Activated CD4-positive, alpha-beta memory T cell treated with anti-CD3 and anti-CD28 coated beads for 36 hours (primary cell): ENCODE measurements at regions not wholly inside any gene's neighbourhood (a gene's known extent, or its start where the extent isn't known, plus 50 kb on each side); places are given as distances from the start of the nearest gene placed in this dataset.

Experiments used
- CTCF ChIA-PET: fragments of 350-600 bp; sonication (Branson Sonifier 250); formaldehyde crosslinking; loops from one replicate; lab custom pipeline; 2021; ENCODE audit warnings: antibody characterized with exemption, inconsistent platforms; lab: Charles Lee
- POLR2A ChIA-PET: fragments of 350-600 bp; sonication (Branson Sonifier 250); formaldehyde crosslinking; loops from one replicate; lab custom pipeline; 2021; ENCODE audit warnings: antibody characterized with exemption; lab: Charles Lee
- DNase-seq: peaks from one replicate; pipeline ENCODE4 v3.0.0-alpha.2; 2020
- H3K27ac Mint-ChIP-seq: one replicate; pipeline ENCODE4 v1.8.0; 2021; ENCODE audit warnings: mixed read lengths
- H3K27me3 Mint-ChIP-seq: one replicate; pipeline ENCODE4 v1.8.0; 2021; ENCODE audit warnings: mixed read lengths
- H3K36me3 Mint-ChIP-seq: one replicate; pipeline ENCODE4 v1.8.0; 2021; ENCODE audit warnings: mixed read lengths
- H3K4me1 Mint-ChIP-seq: one replicate; pipeline ENCODE4 v1.8.0; 2021; ENCODE audit warnings: low read depth, mixed read lengths
- H3K4me3 Mint-ChIP-seq: one replicate; pipeline ENCODE4 v1.8.0; 2021; ENCODE audit warnings: mild to moderate bottlenecking, mixed read lengths
- H3K9me3 Mint-ChIP-seq: one replicate; pipeline ENCODE4 v1.8.0; 2021; ENCODE audit warnings: mixed read lengths
- intact Hi-C: fragments of 100-400 bp; cut with micrococcal nuclease; formaldehyde crosslinking; loops from one replicate; pipeline ENCODE4 v1.15.1; 2023

DNA sequence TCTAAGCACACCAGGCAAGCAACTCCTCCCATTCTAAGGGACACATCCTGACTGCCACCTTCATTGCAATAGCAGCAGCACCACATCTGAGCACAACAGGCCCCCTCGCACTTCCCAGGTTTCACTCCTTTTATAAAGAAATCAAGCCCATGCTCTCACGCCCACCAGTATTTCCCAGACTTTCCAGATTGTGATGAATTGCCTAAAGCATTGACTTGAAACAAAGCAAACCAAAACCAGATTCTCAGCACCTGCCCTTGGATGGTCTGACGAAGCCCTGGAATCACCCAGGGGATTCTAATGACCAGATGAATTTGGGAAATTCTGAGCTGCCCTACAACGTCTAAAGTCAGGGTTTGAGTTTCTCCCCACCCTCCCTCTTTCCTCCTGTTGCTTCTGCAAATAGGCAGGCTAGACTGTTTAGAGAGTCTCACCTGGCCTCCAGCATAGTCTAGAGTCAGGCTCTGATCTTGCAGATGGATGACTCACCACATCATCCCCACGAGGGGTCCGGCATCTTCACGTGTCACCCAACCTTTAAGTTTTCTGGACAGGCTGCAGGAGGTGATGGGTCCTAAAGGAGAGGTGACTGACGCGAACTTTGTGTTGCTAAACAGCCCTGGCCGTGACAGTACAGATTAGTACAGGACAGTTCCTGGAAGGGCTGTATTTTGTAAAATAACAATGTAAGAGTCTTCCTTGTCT lies 198.0 kb downstream of the SKIDA1 start:
- H3K27ac Mint-ChIP-seq = no peak overlapping the region
- H3K4me1 Mint-ChIP-seq = no peaks in the 10 kb centered on the region
- no peak overlapping the region for H3K4me3 Mint-ChIP-seq
- intact Hi-C loops = no loop called here
- H3K36me3 Mint-ChIP-seq = no peaks in the 10 kb centered on the region
- no peak for DNase-seq
- ChIA-PET POLR2A (no interaction called here), CTCF (no interaction called here)
- H3K27me3 Mint-ChIP-seq = peaks cover 1% of the 10 kb centered on the region
- H3K9me3 Mint-ChIP-seq = no peaks in the 10 kb centered on the region

DNA sequence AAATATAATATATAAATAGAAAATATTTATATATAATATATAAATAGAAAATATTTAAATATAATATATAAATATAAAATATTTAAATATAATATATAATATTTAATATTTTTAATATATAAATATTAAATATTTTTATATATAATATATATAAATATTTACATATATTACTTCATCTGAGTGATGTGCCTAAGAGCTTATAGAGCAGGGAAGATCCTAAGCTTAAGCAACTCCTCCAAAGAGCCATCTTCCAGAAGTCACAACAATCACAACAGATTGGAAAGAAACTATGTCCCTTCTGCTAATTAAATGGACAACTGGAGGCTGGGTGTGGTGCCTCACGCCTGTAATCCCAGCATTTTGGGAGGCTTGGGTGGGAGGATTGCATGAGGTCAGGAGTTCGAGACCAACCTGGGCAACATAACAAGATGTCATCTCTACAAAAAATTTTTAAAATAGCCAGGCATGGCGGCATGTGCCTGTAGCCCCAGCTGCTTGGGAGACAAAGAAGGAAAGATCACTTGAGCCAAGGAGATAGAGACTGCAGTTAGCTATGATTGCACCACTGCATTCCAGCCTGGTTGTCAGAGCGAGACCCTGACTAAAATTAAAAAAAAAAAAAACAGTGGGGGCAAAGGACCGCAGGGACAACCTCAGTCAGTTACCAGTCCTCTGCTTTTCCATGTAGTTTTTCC lies 198.7 kb downstream of the SKIDA1 start:
- ChIA-PET POLR2A (no interaction called here), CTCF (no interaction called here)
- Mint-ChIP-seq H3K4me1 (no peaks in the 10 kb centered on the region), H3K9me3 (no peaks in the 10 kb centered on the region), H3K36me3 (no peaks in the 10 kb centered on the region), H3K27me3 (peaks cover 1% of the 10 kb centered on the region), H3K4me3 (no peak overlapping the region), H3K27ac (no peak overlapping the region)
- DNase-seq = no peak
- intact Hi-C loops = no loop called here

DNA sequence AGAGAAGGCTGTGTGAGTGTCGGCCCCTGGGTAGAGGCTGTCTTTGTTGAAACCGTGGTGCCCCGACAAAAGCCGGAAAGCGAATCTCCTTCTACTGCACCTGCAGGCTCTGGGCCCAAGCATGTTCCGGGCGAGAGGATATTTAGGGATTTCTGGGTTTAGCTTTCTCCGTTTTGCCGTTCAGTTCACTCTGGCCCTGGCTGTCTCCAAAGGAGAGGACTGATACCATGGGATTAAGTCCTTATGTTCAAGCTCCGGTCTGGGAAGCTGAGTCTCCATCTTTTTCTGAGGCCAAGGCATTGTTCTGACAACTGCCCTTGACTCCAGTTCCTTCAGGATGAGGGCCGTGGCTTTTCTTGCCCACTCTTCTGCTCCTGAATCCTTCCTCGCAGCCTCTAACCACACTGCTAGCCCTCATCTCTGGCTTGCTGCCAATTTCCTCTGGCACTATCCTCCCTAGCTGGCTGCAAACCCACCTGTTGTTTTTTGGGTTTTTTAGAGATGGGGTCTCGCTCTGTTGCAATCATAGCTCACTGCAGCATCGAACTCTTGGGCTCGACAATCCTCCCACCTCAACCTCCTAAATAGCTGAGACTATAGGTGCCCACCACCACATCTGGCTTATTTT lies 206.8 kb downstream of the SKIDA1 start:
- intact Hi-C loops = no loop called here
- DNase-seq = no peak
- H3K36me3 Mint-ChIP-seq = no peaks in the 10 kb centered on the region
- ChIA-PET CTCF (no interaction called here), POLR2A (no interaction called here)
- no peaks in the 10 kb centered on the region for H3K27me3 Mint-ChIP-seq
- no peak overlapping the region for H3K4me3 Mint-ChIP-seq
- no peaks in the 10 kb centered on the region for H3K4me1 Mint-ChIP-seq
- H3K27ac Mint-ChIP-seq = no peak overlapping the region
- no peaks in the 10 kb centered on the region for H3K9me3 Mint-ChIP-seq

- no peaks in the 10 kb centered on the region for H3K4me1 Mint-ChIP-seq
- no peaks in the 10 kb centered on the region for H3K27me3 Mint-ChIP-seq
- CTCF ChIA-PET = no interaction called here
- H3K9me3 Mint-ChIP-seq = no peaks in the 10 kb centered on the region
- no peak overlapping the region for H3K27ac Mint-ChIP-seq
- POLR2A ChIA-PET = no interaction called here
- no peak for DNase-seq
- H3K4me3 Mint-ChIP-seq = no peak overlapping the region
- intact Hi-C loops = no loop called here
- H3K36me3 Mint-ChIP-seq = no peaks in the 10 kb centered on the region
Observed at GRCh38 chr10:21317902-21318301, 207.6 kb downstream of the SKIDA1 start.

DNA sequence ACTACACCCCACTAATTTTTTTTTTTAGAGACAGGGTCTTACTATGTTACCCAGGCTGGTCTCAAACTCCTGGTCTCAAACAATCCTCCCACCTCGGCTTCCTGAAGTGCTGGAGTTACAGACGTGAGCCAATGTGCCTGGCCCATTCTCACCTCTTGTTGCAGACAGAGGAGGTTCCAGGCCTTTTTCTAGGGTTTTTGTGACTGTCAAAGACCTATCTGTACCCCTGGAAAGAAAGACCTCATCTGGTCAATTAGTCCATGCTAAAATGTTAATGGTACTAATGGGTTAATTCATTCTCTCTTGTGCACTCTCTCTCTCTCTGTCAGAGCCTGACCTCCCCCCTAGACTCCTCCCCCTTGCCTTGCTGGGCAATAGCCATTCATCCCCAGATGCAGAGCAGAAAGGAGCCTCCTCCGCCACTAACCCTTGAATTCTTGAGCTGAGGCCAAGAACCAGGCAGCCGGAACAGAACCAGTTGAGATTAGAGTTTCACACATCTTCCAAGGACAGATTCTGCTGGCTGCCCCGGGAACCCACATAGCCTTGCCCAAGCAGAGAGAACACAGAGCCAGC lies 209.7 kb downstream of the SKIDA1 start:
- ChIA-PET POLR2A (no interaction called here), CTCF (no interaction called here)
- intact Hi-C loops = no loop called here
- no peaks in the 10 kb centered on the region for H3K4me1 Mint-ChIP-seq
- no peak overlapping the region for H3K4me3 Mint-ChIP-seq
- DNase-seq = no peak
- no peaks in the 10 kb centered on the region for H3K27me3 Mint-ChIP-seq
- H3K9me3 Mint-ChIP-seq = no peaks in the 10 kb centered on the region
- H3K36me3 Mint-ChIP-seq = no peaks in the 10 kb centered on the region
- no peak overlapping the region for H3K27ac Mint-ChIP-seq

DNA sequence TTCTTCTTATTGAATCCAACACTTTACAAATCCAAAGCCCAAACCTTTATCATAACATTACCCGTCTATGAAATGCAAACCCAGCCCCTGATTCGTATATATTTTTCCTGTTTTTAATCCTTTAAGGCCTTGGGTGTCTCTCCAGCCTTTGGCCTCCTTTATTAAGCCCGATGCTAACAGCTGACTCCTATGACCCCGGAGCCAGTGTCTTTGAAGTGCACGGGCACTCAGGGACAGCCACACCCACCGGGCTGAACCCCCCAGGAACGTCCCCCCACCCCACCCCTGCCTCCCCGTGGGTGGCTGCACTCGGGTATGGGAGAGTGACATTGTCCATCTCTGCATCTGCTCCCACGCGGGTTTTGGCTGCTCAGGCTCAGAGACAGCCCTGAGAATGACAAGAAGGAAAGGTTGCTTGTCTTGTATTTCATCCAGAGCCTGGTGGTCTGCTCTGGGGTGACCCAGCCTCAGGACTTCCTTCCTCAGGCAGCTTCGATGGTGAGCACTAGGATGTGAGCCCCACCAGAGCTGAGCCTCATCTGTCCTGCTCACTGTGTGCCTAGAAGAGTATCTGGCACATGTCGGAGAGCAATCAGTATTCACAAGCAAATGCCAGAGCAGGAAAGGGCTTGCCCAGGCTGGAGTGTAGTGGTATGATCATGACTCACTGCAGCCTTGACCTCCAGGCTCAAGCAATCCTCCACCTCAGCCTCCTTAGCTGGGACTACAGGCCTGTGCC lies 210.4 kb downstream of the SKIDA1 start:
- Mint-ChIP-seq H3K36me3 (no peaks in the 10 kb centered on the region), H3K4me1 (no peaks in the 10 kb centered on the region), H3K9me3 (no peaks in the 10 kb centered on the region), H3K27me3 (no peaks in the 10 kb centered on the region), H3K4me3 (no peak overlapping the region), H3K27ac (no peak overlapping the region)
- intact Hi-C loops = no loop called here
- CTCF ChIA-PET = no interaction called here
- POLR2A ChIA-PET = no interaction called here
- no peak for DNase-seq

DNA sequence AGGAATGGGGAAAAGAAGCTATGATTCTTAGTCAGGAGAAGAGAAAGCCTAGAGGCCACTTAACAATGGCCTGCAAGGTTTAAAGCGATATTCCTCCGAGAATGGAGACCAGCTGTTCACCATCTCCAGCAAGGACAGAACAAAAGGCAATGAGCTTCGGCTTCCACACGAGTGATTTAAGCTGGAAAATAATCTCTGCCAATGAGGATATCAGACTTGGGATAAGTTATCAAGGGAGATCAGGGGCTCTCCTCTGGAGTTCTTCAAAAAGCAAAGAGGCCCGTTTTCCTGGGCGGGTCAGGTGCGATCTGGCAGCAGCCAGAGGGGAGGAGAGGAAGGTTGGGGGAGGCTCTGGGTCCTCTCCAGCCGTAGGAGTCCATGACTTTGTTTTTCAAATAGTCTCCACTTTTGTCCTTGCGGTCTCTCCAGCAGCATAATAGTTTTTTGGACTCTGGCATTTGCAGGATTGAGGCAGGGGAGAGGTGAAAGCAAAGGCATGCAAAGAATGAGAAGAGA lies 211.3 kb downstream of the SKIDA1 start:
- no peaks in the 10 kb centered on the region for H3K9me3 Mint-ChIP-seq
- POLR2A ChIA-PET = no interaction called here
- no peak overlapping the region for H3K27ac Mint-ChIP-seq
- CTCF ChIA-PET = no interaction called here
- intact Hi-C loops = no loop called here
- H3K4me3 Mint-ChIP-seq = no peak overlapping the region
- H3K4me1 Mint-ChIP-seq = no peaks in the 10 kb centered on the region
- no peaks in the 10 kb centered on the region for H3K36me3 Mint-ChIP-seq
- DNase-seq = no peak
- H3K27me3 Mint-ChIP-seq = no peaks in the 10 kb centered on the region

GRCh38 chr10:21313691-21314090 lies 211.8 kb downstream of the SKIDA1 start:
- Mint-ChIP-seq H3K27me3 (no peaks in the 10 kb centered on the region), H3K27ac (no peak overlapping the region), H3K9me3 (no peaks in the 10 kb centered on the region), H3K4me3 (no peak overlapping the region), H3K36me3 (no peaks in the 10 kb centered on the region), H3K4me1 (no peaks in the 10 kb centered on the region)
- intact Hi-C loops = no loop called here
- no peak for DNase-seq
- CTCF ChIA-PET = no interaction called here
- POLR2A ChIA-PET = no interaction called here

GRCh38 chr10:21311426-21311825 lies 214.1 kb downstream of the SKIDA1 start:
- Mint-ChIP-seq H3K4me1 (no peaks in the 10 kb centered on the region), H3K27ac (no peak overlapping the region), H3K36me3 (no peaks in the 10 kb centered on the region), H3K27me3 (no peaks in the 10 kb centered on the region), H3K4me3 (no peak overlapping the region), H3K9me3 (no peaks in the 10 kb centered on the region)
- DNase-seq = no peak
- ChIA-PET CTCF (no interaction called here), POLR2A (no interaction called here)
- intact Hi-C loops = no loop called here

GRCh38 chr10:21309427-21309826 lies 216.1 kb downstream of the SKIDA1 start:
- no peak overlapping the region for H3K4me3 Mint-ChIP-seq
- intact Hi-C loops = no loop called here
- H3K36me3 Mint-ChIP-seq = no peaks in the 10 kb centered on the region
- ChIA-PET CTCF (no interaction called here), POLR2A (no interaction called here)
- no peak for DNase-seq
- H3K27me3 Mint-ChIP-seq = no peaks in the 10 kb centered on the region
- no peaks in the 10 kb centered on the region for H3K4me1 Mint-ChIP-seq
- H3K9me3 Mint-ChIP-seq = no peaks in the 10 kb centered on the region
- no peak overlapping the region for H3K27ac Mint-ChIP-seq

GRCh38 chr10:21308946-21309345 lies 216.5 kb downstream of the SKIDA1 start:
- Mint-ChIP-seq H3K36me3 (no peaks in the 10 kb centered on the region), H3K27me3 (no peaks in the 10 kb centered on the region), H3K4me3 (no peak overlapping the region), H3K27ac (no peak overlapping the region), H3K4me1 (no peaks in the 10 kb centered on the region), H3K9me3 (no peaks in the 10 kb centered on the region)
- POLR2A ChIA-PET = no interaction called here
- DNase-seq = no peak
- CTCF ChIA-PET = no interaction called here
- intact Hi-C loops = no loop called here

GRCh38 chr10:21308018-21308417 lies 217.5 kb downstream of the SKIDA1 start:
- H3K4me3 Mint-ChIP-seq = no peak overlapping the region
- no peaks in the 10 kb centered on the region for H3K27me3 Mint-ChIP-seq
- ChIA-PET CTCF (no interaction called here), POLR2A (interaction anchor here (0.5 kb wide), 1 partner anchor 174 kb away, joined by 4 read pairs; no protein-coding TSS in a partner anchor)
- no peaks in the 10 kb centered on the region for H3K9me3 Mint-ChIP-seq
- no peaks in the 10 kb centered on the region for H3K36me3 Mint-ChIP-seq
- H3K27ac Mint-ChIP-seq = no peak overlapping the region
- no peaks in the 10 kb centered on the region for H3K4me1 Mint-ChIP-seq
- no peak for DNase-seq
- intact Hi-C loops = no loop called here
